Fibroblast of skin of left biceps (primary cell): ENCODE measurements at regions not wholly inside any gene's neighbourhood (a gene's known extent, or its start where the extent isn't known, plus 50 kb on each side); places are given as distances from the start of the nearest gene placed in this dataset.
A peak's percentile ranks its signal among the peaks of the same experiment; 100 is the strongest.
"Not testable (repeated sequence)": the region's sequence is repeated elsewhere in the genome, so short reads cannot be mapped to it uniquely, and the experiment has no call there.

Experiments
- DNase-seq, 2 experiments: peaks; one replicate each; pipeline ENCODE4 v3.0.0-alpha.2; 2013; ENCODE audit warnings: low read depth in 2 of 2

GRCh38 chr13:27327633-27328032 is 57.0 kb downstream of the RASL11A start:
- no peak for DNase-seq

GRCh38 chr13:27329210-27329609 is 58.6 kb downstream of the RASL11A start:
- DNase-seq = no peak

- DNase-seq = no peak
Observed at GRCh38 chr13:27334774-27335435, 64.3 kb downstream of the RASL11A start.

- DNase-seq = no peak
Observed at GRCh38 chr13:27336014-27336673, 65.5 kb downstream of the RASL11A start.

GRCh38 chr13:27338207-27338606 is 67.6 kb downstream of the RASL11A start:
- DNase-seq = no peak

GRCh38 chr13:27338816-27339215 is 68.2 kb downstream of the RASL11A start:
- DNase-seq = no peak

GRCh38 chr13:27339299-27339698 is 68.7 kb downstream of the RASL11A start:
- no peak for DNase-seq

- DNase-seq = no peak
Observed at GRCh38 chr13:27341616-27342015, 71.0 kb downstream of the RASL11A start.

- DNase-seq = no peak
Observed at GRCh38 chr13:27347211-27347772, 76.7 kb downstream of the RASL11A start.

- DNase-seq = no peak
Observed at GRCh38 chr13:27348461-27348860, 76.0 kb upstream of the GTF3A start.

GRCh38 chr13:27349458-27349857 is 75.0 kb upstream of the GTF3A start:
- DNase-seq = no peak

GRCh38 chr13:27350825-27351224 is 73.6 kb upstream of the GTF3A start:
- DNase-seq = not testable (repeated sequence)

- no peak for DNase-seq
Observed at GRCh38 chr13:27352698-27353097, 71.7 kb upstream of the GTF3A start.

GRCh38 chr13:27353166-27353583 is 71.2 kb upstream of the GTF3A start:
- DNase-seq = no peak

- no peak for DNase-seq
Observed at GRCh38 chr13:27353708-27354107, 70.7 kb upstream of the GTF3A start.

- DNase-seq = no peak
Observed at GRCh38 chr13:27354379-27354778, 70.0 kb upstream of the GTF3A start.

- no peak for DNase-seq
Observed at GRCh38 chr13:27355894-27356293, 68.5 kb upstream of the GTF3A start.

- no peak for DNase-seq
Observed at GRCh38 chr13:27358420-27358819, 66.0 kb upstream of the GTF3A start.

GRCh38 chr13:27359199-27359821 is 65.1 kb upstream of the GTF3A start:
- DNase-seq = peak in 1 of 2 experiments; percentile 13

- DNase-seq = no peak
Observed at GRCh38 chr13:27360562-27360961, 63.9 kb upstream of the GTF3A start.

GRCh38 chr13:27362064-27362751 is 62.2 kb upstream of the GTF3A start:
- DNase-seq = peak; percentile 21 to 37

- not testable (repeated sequence) for DNase-seq
Observed at GRCh38 chr13:27363637-27364036, 60.8 kb upstream of the GTF3A start.
